Heart left ventricle (tissue), 13 donors: ENCODE measurements at regions not wholly inside any gene's neighbourhood (a gene's known extent, or its start where the extent isn't known, plus 50 kb on each side); places are given as distances from the start of the nearest gene placed in this dataset.

Experiments used
- POLR2A ChIP-seq, 2 donors: fragments of 450-650 bp; IDR thresholded peaks; one replicate each; pipeline ENCODE4 v1.6.1; 2017; ENCODE audit warnings: antibody characterized with exemption in 2 of 2, mild to moderate bottlenecking in 2 of 2, moderate library complexity in 2 of 2
- TF ChIP-seq, protein P1 (sequence below), 12 donors: fragments of 200-600 bp; sonication (generic) in 4 of 12; IDR thresholded peaks; one replicate each; pipeline versions ENCODE4 v1.5.0 to v1.8.0; 2018 to 2022; ENCODE audit warnings: antibody characterized with exemption in 12 of 12, mild to moderate bottlenecking in 5 of 12
- donor health status: ischemic (EF 13 %, LVEDD 7.1; RV severe dilation, severe dysfunction).
- donor health status: DM: no; HTN: yes; CAD: no.
- donor health status: DM: no; HTN: no; CAD: no.
- donor health status: ischemic (EF 25% LVEDD 6.9; RV normal size, moderate dysfunction).
- donor health status: ischemic (EF 25% LVEDD 5.7; RV mildly dilated, moderate dysfunction).
- donor health status: ischemic (EF 35%, LVEDD 5.7; RV mildly dilated, moderate dysfunction).
- donor health status: nonischemic (EF 11% LVEDD 7.7; RV severe dilation, severe dysfunction).
- donor health status: DM: yes; HTN: yes; CAD: no.
- donor health status: PGD.
- donor health status: ischemic (EF 29% LVEDD 5.4; RV normal size, mild dysfunction).
- donor health status: nonischemic (EF 23%, LVEDD 6.1; RV moderate dilation, normal function).

DNA sequence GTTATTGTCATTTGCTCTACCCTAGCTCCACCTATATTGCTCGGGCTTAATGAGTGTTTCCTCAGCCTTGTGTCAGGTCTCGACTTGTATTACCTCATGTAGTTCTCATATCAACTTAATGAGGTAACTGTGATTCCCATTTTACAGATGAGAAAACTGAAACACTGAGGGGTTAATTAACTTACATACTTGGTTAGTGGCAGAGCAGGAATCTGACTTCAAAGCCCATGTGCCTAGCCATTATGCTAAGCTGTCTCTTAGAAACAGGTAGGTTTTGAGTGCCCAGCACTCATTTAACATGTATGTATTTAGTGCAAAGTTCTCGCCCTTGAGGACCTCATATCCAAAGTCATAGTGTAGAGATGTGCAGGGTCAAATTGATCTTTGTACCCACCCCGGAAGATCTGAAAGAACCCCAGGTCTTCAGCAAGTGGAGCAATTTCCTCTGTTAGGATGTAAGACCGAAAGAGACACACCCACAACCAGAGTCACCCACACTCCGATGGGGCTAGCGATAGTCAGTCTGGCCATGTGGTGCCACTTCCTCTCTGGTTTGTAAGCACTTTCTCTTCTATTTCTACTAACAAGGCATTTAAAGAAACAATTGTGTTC is 121.0 kb upstream of the SLC39A10 start:
- TF ChIP-seq, protein P1, sequence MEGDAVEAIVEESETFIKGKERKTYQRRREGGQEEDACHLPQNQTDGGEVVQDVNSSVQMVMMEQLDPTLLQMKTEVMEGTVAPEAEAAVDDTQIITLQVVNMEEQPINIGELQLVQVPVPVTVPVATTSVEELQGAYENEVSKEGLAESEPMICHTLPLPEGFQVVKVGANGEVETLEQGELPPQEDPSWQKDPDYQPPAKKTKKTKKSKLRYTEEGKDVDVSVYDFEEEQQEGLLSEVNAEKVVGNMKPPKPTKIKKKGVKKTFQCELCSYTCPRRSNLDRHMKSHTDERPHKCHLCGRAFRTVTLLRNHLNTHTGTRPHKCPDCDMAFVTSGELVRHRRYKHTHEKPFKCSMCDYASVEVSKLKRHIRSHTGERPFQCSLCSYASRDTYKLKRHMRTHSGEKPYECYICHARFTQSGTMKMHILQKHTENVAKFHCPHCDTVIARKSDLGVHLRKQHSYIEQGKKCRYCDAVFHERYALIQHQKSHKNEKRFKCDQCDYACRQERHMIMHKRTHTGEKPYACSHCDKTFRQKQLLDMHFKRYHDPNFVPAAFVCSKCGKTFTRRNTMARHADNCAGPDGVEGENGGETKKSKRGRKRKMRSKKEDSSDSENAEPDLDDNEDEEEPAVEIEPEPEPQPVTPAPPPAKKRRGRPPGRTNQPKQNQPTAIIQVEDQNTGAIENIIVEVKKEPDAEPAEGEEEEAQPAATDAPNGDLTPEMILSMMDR (IDR thresholded peaks at IDR 0.05) = no peak
- no peak for TF ChIP-seq POLR2A (IDR thresholded peaks at IDR 0.05)
